NB4 (cell line): ENCODE measurements at regions not wholly inside any gene's neighbourhood (a gene's known extent, or its start where the extent isn't known, plus 50 kb on each side); places are given as distances from the start of the nearest gene placed in this dataset.

Experiments used
- POLR2A ChIP-seq: IDR thresholded peaks from 2 replicates; pipeline ENCODE4 v1.6.1; 2011; ENCODE audit warnings: mild to moderate bottlenecking; ENCODE audit not compliant: insufficient read length; ENCODE audit errors: extremely low read depth
- TF ChIP-seq, protein P1 (sequence below): IDR thresholded peaks from one replicate; pipeline ENCODE4 v1.5.1; 2012; ENCODE audit warnings: low read depth, low read length

DNA sequence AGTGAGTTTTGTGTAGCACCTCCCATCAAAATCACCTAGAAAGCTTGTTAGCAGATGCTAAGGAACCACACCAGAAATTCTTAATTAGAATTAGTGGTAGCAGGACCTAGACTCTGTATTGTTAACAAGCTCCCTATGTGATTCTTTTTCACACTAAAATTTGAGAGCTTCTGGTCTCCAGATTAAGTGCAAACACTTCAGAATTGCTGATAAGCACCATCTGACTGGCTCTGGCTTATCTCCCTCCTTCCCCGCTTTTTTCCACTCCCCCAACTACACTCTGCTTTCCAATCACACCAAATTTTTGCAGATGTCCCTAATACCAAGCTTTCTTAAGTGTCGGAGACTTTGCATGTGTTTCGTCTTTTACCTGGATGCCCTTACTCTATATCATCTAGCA lies 410.1 kb upstream of the DPH6 start:
- no peak for TF ChIP-seq POLR2A
- TF ChIP-seq, protein P1, sequence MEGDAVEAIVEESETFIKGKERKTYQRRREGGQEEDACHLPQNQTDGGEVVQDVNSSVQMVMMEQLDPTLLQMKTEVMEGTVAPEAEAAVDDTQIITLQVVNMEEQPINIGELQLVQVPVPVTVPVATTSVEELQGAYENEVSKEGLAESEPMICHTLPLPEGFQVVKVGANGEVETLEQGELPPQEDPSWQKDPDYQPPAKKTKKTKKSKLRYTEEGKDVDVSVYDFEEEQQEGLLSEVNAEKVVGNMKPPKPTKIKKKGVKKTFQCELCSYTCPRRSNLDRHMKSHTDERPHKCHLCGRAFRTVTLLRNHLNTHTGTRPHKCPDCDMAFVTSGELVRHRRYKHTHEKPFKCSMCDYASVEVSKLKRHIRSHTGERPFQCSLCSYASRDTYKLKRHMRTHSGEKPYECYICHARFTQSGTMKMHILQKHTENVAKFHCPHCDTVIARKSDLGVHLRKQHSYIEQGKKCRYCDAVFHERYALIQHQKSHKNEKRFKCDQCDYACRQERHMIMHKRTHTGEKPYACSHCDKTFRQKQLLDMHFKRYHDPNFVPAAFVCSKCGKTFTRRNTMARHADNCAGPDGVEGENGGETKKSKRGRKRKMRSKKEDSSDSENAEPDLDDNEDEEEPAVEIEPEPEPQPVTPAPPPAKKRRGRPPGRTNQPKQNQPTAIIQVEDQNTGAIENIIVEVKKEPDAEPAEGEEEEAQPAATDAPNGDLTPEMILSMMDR = no peak
